Smooth muscle cell (in vitro differentiated cells): ENCODE measurements at regions not wholly inside any gene's neighbourhood (a gene's known extent, or its start where the extent isn't known, plus 50 kb on each side); places are given as distances from the start of the nearest gene placed in this dataset.

Experiments
- DNase-seq: peaks from one replicate; lab custom pipeline; 2025; ENCODE audit not compliant: unreplicated experiment; lab: John Stamatoyannopoulos, UW
- H2AFZ ChIP-seq: fragments of 200-600 bp; sonication (generic); 2 replicates; pipeline ENCODE4 v1.6.0; 2016; ENCODE audit warnings: antibody characterized with exemption, low read depth, mild to moderate bottlenecking
- H3F3A ChIP-seq: fragments of 200-600 bp; sonication (generic); 2 replicates; pipeline ENCODE4 v1.6.0; 2017; ENCODE audit warnings: antibody characterized with exemption, low read depth
- H3K27ac ChIP-seq: fragments of 200-600 bp; sonication (generic); 2 replicates; pipeline ENCODE4 v1.5.1; 2016; ENCODE audit warnings: low read depth, mild to moderate bottlenecking
- H3K27me3 ChIP-seq: fragments of 200-600 bp; sonication (generic); 2 replicates; pipeline ENCODE4 v1.6.1; 2016; ENCODE audit warnings: low read depth, mild to moderate bottlenecking
- H3K36me3 ChIP-seq: fragments of 200-600 bp; sonication (generic); 2 replicates; pipeline ENCODE4 v1.5.1; 2016; ENCODE audit warnings: low read depth
- H3K4me1 ChIP-seq: fragments of 200-600 bp; sonication (generic); 2 replicates; pipeline ENCODE4 v1.5.1; 2016; ENCODE audit warnings: low read depth
- H3K4me2 ChIP-seq: fragments of 200-600 bp; sonication (generic); 2 replicates; pipeline ENCODE4 v1.6.0; 2016; ENCODE audit warnings: mild to moderate bottlenecking
- H3K4me3 ChIP-seq: fragments of 200-600 bp; sonication (generic); 2 replicates; pipeline ENCODE4 v1.5.1; 2016; ENCODE audit warnings: mild to moderate bottlenecking
- H3K79me2 ChIP-seq: fragments of 200-600 bp; sonication (generic); 2 replicates; pipeline ENCODE4 v1.6.0; 2016; ENCODE audit warnings: low read depth, mild to moderate bottlenecking
- H3K9ac ChIP-seq: fragments of 200-600 bp; sonication (generic); 2 replicates; pipeline ENCODE4 v1.6.0; 2016; ENCODE audit warnings: low read depth
- H3K9me3 ChIP-seq: fragments of 200-600 bp; sonication (generic); replicated peaks from 2 replicates; pipeline ENCODE4 v1.5.1; 2016; ENCODE audit warnings: low read depth
- H4K20me1 ChIP-seq: fragments of 200-600 bp; sonication (generic); 2 replicates; pipeline ENCODE4 v1.6.0; 2016; ENCODE audit warnings: low read depth
- CTCF ChIP-seq: fragments of 200-600 bp; sonication (generic); IDR thresholded peaks from 2 replicates; pipeline ENCODE4 v1.5.1; 2017; ENCODE audit warnings: borderline replicate concordance, mild to moderate bottlenecking, antibody characterized with exemption; ENCODE audit not compliant: insufficient read depth, poor library complexity, severe bottlenecking
- WGBS: methylation state at CpG from one replicate; pipeline ENCODE4 v1.1.7; 2016; ENCODE audit warnings: low lambda C conversion rate; 5-methylcytosine and 5-hydroxymethylcytosine counted together

GRCh38 chr3:14285548-14285925 lies 106.9 kb downstream of the LSM3 start:
- TF ChIP-seq CTCF = no peak
- no peak overlapping the region for H3K9ac ChIP-seq
- WGBS = 55% methylated on average over 4 of the region's 4 CpGs

GRCh38 chr3:14286887-14287500 lies 108.4 kb downstream of the LSM3 start:
- Histone ChIP-seq H3K9me3 (no peaks in the 10 kb centered on the region), H3K4me1 (peaks cover 6% of the 10 kb centered on the region), H3K79me2 (no peaks in the 10 kb centered on the region), H3K36me3 (no peaks in the 10 kb centered on the region), H3K27ac (no peak overlapping the region), H3K4me3 (no peak overlapping the region), H3F3A (peaks cover 21% of the 10 kb centered on the region), H4K20me1 (no peaks in the 10 kb centered on the region), H3K9ac (no peak overlapping the region), H2AFZ (no peak overlapping the region), H3K27me3 (no peaks in the 10 kb centered on the region), H3K4me2 (no peak overlapping the region)
- DNase-seq = no peak
- 92% methylated on average over 7 of the region's 7 CpGs for WGBS
- no peak for TF ChIP-seq CTCF

More at GRCh38 chr3:14285548-14285925, 106.9 kb downstream of the LSM3 start:
- H3K9me3 ChIP-seq = no peaks in the 10 kb centered on the region
- H4K20me1 ChIP-seq = no peaks in the 10 kb centered on the region
- H3K27me3 ChIP-seq = no peaks in the 10 kb centered on the region
- H3K27ac ChIP-seq = no peak overlapping the region
- no peaks in the 10 kb centered on the region for H3K36me3 ChIP-seq
- H2AFZ ChIP-seq = no peak overlapping the region
- H3K79me2 ChIP-seq = no peaks in the 10 kb centered on the region
- H3F3A ChIP-seq = peaks cover 11% of the 10 kb centered on the region
- no peak overlapping the region for H3K4me2 ChIP-seq
- no peak for DNase-seq
- no peaks in the 10 kb centered on the region for H3K4me1 ChIP-seq
- H3K4me3 ChIP-seq = no peak overlapping the region

GRCh38 chr3:14288177-14288788 lies 109.7 kb downstream of the LSM3 start:
- 92% methylated on average over 2 of the region's 2 CpGs for WGBS
- Histone ChIP-seq H3K4me3 (no peak overlapping the region), H3K4me2 (no peak overlapping the region), H3K4me1 (peaks cover 6% of the 10 kb centered on the region), H3K9ac (no peak overlapping the region), H3K9me3 (no peaks in the 10 kb centered on the region), H3K36me3 (no peaks in the 10 kb centered on the region), H3K27me3 (no peaks in the 10 kb centered on the region), H3K27ac (no peak overlapping the region), H2AFZ (no peak overlapping the region), H3F3A (peaks cover 21% of the 10 kb centered on the region), H4K20me1 (no peaks in the 10 kb centered on the region), H3K79me2 (no peaks in the 10 kb centered on the region)
- no peak for DNase-seq
- no peak for TF ChIP-seq CTCF

- 66% methylated on average over 5 of the region's 5 CpGs for WGBS
- peaks cover 6% of the 10 kb centered on the region for H3K4me1 ChIP-seq
- H3K27ac ChIP-seq = peak overlapping the region; percentile 3
- no peak overlapping the region for H3K9ac ChIP-seq
- no peaks in the 10 kb centered on the region for H4K20me1 ChIP-seq
- H3F3A ChIP-seq = peaks cover 21% of the 10 kb centered on the region
- no peaks in the 10 kb centered on the region for H3K36me3 ChIP-seq
- no peak overlapping the region for H2AFZ ChIP-seq
- TF ChIP-seq CTCF = no peak
- no peak for DNase-seq
- no peaks in the 10 kb centered on the region for H3K27me3 ChIP-seq
- no peaks in the 10 kb centered on the region for H3K9me3 ChIP-seq
- no peak overlapping the region for H3K4me3 ChIP-seq
- H3K4me2 ChIP-seq = no peak overlapping the region
- no peaks in the 10 kb centered on the region for H3K79me2 ChIP-seq
These were observed 110.3 kb downstream of the LSM3 start for GRCh38 chr3:14288833-14289451.
